ENCODE measurements at regions not wholly inside any gene's neighbourhood (a gene's known extent, or its start where the extent isn't known, plus 50 kb on each side); places are given as distances from the start of the nearest gene placed in this dataset.

DNA sequence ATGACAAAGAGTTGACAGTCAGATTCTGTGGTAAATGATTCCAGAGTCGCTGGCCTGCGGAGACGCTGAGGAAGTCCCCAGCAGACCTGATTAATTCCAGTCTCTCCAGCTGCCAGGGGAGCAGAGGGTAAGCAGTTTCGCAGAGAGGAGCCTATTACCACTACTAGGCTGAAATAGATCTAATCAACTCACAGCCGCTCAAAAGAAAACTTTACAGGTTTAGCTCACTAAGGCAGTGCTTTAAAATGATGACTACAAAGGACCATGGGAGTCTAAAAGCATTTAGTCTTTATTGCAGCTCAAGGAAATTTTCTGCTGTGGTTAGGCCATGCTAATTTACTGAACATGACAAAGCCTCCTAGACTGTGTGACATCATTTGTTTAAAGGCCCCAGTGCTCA lies 445.6 kb upstream of the POU3F3 start:
- TF ChIP-seq, protein P1, sequence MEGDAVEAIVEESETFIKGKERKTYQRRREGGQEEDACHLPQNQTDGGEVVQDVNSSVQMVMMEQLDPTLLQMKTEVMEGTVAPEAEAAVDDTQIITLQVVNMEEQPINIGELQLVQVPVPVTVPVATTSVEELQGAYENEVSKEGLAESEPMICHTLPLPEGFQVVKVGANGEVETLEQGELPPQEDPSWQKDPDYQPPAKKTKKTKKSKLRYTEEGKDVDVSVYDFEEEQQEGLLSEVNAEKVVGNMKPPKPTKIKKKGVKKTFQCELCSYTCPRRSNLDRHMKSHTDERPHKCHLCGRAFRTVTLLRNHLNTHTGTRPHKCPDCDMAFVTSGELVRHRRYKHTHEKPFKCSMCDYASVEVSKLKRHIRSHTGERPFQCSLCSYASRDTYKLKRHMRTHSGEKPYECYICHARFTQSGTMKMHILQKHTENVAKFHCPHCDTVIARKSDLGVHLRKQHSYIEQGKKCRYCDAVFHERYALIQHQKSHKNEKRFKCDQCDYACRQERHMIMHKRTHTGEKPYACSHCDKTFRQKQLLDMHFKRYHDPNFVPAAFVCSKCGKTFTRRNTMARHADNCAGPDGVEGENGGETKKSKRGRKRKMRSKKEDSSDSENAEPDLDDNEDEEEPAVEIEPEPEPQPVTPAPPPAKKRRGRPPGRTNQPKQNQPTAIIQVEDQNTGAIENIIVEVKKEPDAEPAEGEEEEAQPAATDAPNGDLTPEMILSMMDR (IDR thresholded peaks at IDR 0.05; ENCODE audit: low read depth, low read length): no peak
- DNase-seq (ENCODE audit: extremely low read depth, low read depth): no peak

- TF ChIP-seq, protein P1 (IDR thresholded peaks at IDR 0.05; ENCODE audit: low read depth, low read length): no peak
- DNase-seq (ENCODE audit: extremely low read depth, low read depth): no peak
These were observed 443.8 kb upstream of the POU3F3 start for GRCh38 chr2:104410136-104410535.

DNA sequence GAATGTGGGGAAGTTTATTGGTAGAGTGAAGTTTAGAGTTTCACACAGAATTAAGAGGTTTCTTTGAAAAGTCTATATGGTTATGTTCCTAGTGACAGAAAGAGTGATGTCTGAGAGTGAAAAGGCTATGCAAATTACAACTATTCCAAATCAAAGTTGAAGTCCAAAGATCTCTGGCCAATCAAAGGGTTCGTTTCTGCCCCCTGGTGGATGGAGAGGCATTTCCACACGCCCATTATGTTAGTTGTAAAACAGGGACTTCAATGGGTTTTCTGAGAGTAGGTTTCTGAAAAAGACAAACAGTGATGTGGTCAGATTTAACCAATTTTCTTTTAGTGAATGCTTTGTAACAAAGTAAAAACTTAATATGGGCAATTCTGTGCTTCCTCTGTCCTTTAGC lies 441.5 kb upstream of the POU3F3 start:
- DNase-seq (ENCODE audit: extremely low read depth, low read depth): no peak
- TF ChIP-seq, protein P1 (IDR thresholded peaks at IDR 0.05; ENCODE audit: low read depth, low read length): peak; percentile 60

DNA sequence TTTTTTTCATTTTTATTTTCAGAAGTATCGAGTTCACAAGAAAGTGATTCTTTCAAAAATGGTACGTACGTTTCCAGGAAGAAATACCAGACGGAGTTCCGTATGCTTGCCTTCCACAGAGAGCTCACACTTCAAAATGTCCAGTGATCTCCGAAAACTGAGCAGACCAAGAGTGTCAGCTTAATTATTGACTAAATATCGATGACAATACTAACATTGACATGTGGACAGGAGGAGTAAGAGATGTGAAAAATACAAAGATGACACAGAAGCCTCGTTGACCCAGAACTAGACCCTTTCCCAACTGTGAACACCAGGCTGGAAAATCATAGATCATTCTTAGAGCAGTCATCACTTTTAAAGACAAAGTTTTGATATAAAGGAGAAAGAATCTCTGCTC lies 440.0 kb upstream of the POU3F3 start:
- no peak for DNase-seq (ENCODE audit: extremely low read depth, low read depth)
- TF ChIP-seq, protein P1 (IDR thresholded peaks at IDR 0.05; ENCODE audit: low read depth, low read length): no peak

- DNase-seq (ENCODE audit: extremely low read depth, low read depth): no peak
These were observed 438.6 kb upstream of the POU3F3 start for GRCh38 chr2:104415284-104415683.

GRCh38 chr2:104416339-104417000 lies 437.4 kb upstream of the POU3F3 start:
- DNase-seq (ENCODE audit: extremely low read depth, low read depth): no peak
- TF ChIP-seq, protein P1 (IDR thresholded peaks at IDR 0.05; ENCODE audit: low read depth, low read length): no peak

More at GRCh38 chr2:104415284-104415683, 438.6 kb upstream of the POU3F3 start:
- TF ChIP-seq, protein P1 (IDR thresholded peaks at IDR 0.05; ENCODE audit: low read depth, low read length): no peak

DNA sequence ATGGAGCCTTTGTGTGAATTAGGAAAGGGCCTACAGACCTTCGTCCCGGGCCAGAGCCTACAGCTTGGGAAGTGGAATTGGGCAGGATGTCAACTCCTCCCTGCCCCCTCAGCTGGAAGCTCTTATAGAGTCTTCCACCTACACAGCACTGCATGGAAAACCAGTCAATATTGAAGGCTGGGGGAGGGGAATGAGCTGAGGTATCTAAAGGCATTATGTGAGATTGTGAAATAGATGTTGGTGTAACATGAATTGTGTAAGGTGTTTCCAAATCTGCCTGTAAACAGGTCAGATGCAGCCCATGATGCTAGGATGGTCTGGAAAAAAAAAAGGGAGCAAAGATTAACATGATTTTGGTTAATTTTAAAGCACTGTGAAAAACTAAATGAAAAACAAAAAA lies 433.5 kb upstream of the POU3F3 start:
- TF ChIP-seq, protein P1 (IDR thresholded peaks at IDR 0.05; ENCODE audit: low read depth, low read length): no peak
- no peak for DNase-seq (ENCODE audit: extremely low read depth, low read depth)
